B cell (primary cell): ENCODE measurements at regions not wholly inside any gene's neighbourhood (a gene's known extent, or its start where the extent isn't known, plus 50 kb on each side); places are given as distances from the start of the nearest gene placed in this dataset.

Experiments used
- ATAC-seq: fragments of 200-7000 bp; cut with Tn5 transposase; one replicate; pipeline ENCODE4 v1.10.0; 2021; ENCODE audit warnings: low read depth, mild to moderate bottlenecking, moderate number of reproducible peaks, moderate library complexity
- CTCF ChIA-PET: fragments of 350-600 bp; sonication (Branson Sonifier 250); formaldehyde crosslinking; loops from one replicate; lab custom pipeline; 2021; ENCODE audit warnings: antibody characterized with exemption, inconsistent platforms; lab: Charles Lee
- POLR2A ChIA-PET: fragments of 350-600 bp; sonication (Branson Sonifier 250); formaldehyde crosslinking; loops from one replicate; lab custom pipeline; 2021; ENCODE audit warnings: antibody characterized with exemption; lab: Charles Lee
- DNase-seq: peaks from one replicate; pipeline ENCODE4 v3.0.0; 2013
- H2AFZ ChIP-seq: 2 replicates; pipeline ENCODE4 v1.6.1; 2012; ENCODE audit warnings: mild to moderate bottlenecking, low read depth, low read length; ENCODE audit not compliant: insufficient read depth, poor library complexity, severe bottlenecking
- H3K27ac ChIP-seq, 2 donors: 1 replicate in 1 of 2; 2 replicates in 1 of 2; pipeline ENCODE4 v1.5.1; 2012 to 2013; ENCODE audit warnings: low read length in 2 of 2, mild to moderate bottlenecking in 2 of 2, moderate library complexity in 1 of 2
- H3K27me3 ChIP-seq, 4 experiments: fragments of 200-600 bp in 1 of 4; sonication (generic) in 1 of 4; replicated peaks in 1 of 4; 1 replicate in 2 of 4; 2 replicates in 2 of 4; pipeline versions ENCODE4 v1.6.1 to v1.7.0; 2013 to 2016; ENCODE audit warnings: low read length in 3 of 4, mild to moderate bottlenecking in 2 of 4, mixed read lengths in 1 of 4, moderate library complexity in 1 of 4; ENCODE audit not compliant: insufficient read depth in 4 of 4, control insufficient read depth in 3 of 4; ENCODE audit errors: control extremely low read depth in 1 of 4
- H3K36me3 ChIP-seq, 2 experiments: replicated peaks in 1 of 2; 1 replicate in 1 of 2; 2 replicates in 1 of 2; pipeline versions ENCODE4 v1.6.1 to v1.7.1; 2013; ENCODE audit warnings: low read length in 1 of 2; ENCODE audit not compliant: insufficient read depth in 2 of 2, control insufficient read depth in 1 of 2; ENCODE audit errors: control extremely low read depth in 1 of 2, extremely low read depth in 1 of 2
- H3K4me1 ChIP-seq, 2 donors: fragments of 200-600 bp in 1 of 2; sonication (generic) in 1 of 2; 1 replicate in 1 of 2; 2 replicates in 1 of 2; pipeline versions ENCODE4 v1.5.1 to v1.6.1; 2013 to 2017; ENCODE audit warnings: low read length in 2 of 2; ENCODE audit not compliant: control insufficient read depth in 2 of 2, insufficient read depth in 2 of 2
- H3K4me2 ChIP-seq: replicated peaks from 2 replicates; pipeline ENCODE3; 2012; ENCODE audit warnings: mild to moderate bottlenecking, low read depth, low read length; ENCODE audit not compliant: poor library complexity, severe bottlenecking
- H3K4me3 ChIP-seq, 5 experiments: fragments of 200-600 bp in 1 of 5; sonication (generic) in 1 of 5; 1 replicate in 3 of 5; 2 replicates in 2 of 5; pipeline versions ENCODE4 v1.5.1 to v1.7.0; 2011 to 2016; ENCODE audit warnings: low read length in 4 of 5, mild to moderate bottlenecking in 4 of 5, low read depth in 2 of 5, control low read depth in 1 of 5, moderate library complexity in 1 of 5; ENCODE audit not compliant: insufficient read depth in 1 of 5; ENCODE audit errors: control extremely low read depth in 1 of 5, extremely low read depth in 1 of 5
- H3K79me2 ChIP-seq: fragments of 200-600 bp; sonication (generic); one replicate; pipeline ENCODE4 v1.6.0; 2016; ENCODE audit warnings: low read length; ENCODE audit not compliant: control insufficient read depth, insufficient read depth
- H3K9ac ChIP-seq: fragments of 200-600 bp; sonication (generic); 2 replicates; pipeline ENCODE4 v1.6.1; 2017; ENCODE audit warnings: mild to moderate bottlenecking, low read length, moderate library complexity
- H3K9me3 ChIP-seq, 3 donors: one replicate each; pipeline versions ENCODE4 v1.6.1 to v1.7.1; 2013; ENCODE audit warnings: low read length in 2 of 3; ENCODE audit not compliant: control insufficient read depth in 2 of 3, insufficient read depth in 1 of 3; ENCODE audit errors: control extremely low read depth in 1 of 3
- H4K20me1 ChIP-seq: 2 replicates; pipeline ENCODE4 v1.6.0; 2012; ENCODE audit warnings: mild to moderate bottlenecking, low read length; ENCODE audit not compliant: insufficient read depth, control insufficient read depth, poor library complexity, severe bottlenecking
- H3K27ac Mint-ChIP-seq: one replicate; pipeline ENCODE4 v1.8.0; 2021; ENCODE audit warnings: mixed read lengths
- H3K27me3 Mint-ChIP-seq: one replicate; pipeline ENCODE4 v1.8.0; 2021; ENCODE audit warnings: mixed read lengths
- H3K4me1 Mint-ChIP-seq: one replicate; pipeline ENCODE4 v1.8.0; 2021; ENCODE audit warnings: mixed read lengths
- H3K4me3 Mint-ChIP-seq: one replicate; pipeline ENCODE4 v1.8.0; 2021; ENCODE audit warnings: mixed read lengths
- H3K9me3 Mint-ChIP-seq: one replicate; pipeline ENCODE4 v1.8.0; 2022; ENCODE audit warnings: mixed read lengths; ENCODE audit not compliant: insufficient read depth
- CTCF ChIP-seq: fragments of 200-600 bp; IDR thresholded peaks from one replicate; pipeline ENCODE4 v1.8.0; 2022; ENCODE audit warnings: antibody characterized with exemption, mild to moderate bottlenecking
- EZH2 ChIP-seq: IDR thresholded peaks from 2 replicates; pipeline ENCODE4 v1.6.1; 2012; ENCODE audit warnings: borderline replicate concordance, low read depth, mild to moderate bottlenecking, moderate library complexity, low read length; ENCODE audit not compliant: insufficient read depth, poor library complexity, severe bottlenecking
- WGBS: methylation state at CpG from one replicate; pipeline ENCODE4 v1.1.5; 2013; ENCODE audit warnings: missing lambda C conversion rate; ENCODE audit not compliant: insufficient coverage; 5-methylcytosine and 5-hydroxymethylcytosine counted together
- intact Hi-C: fragments of 100-400 bp; cut with micrococcal nuclease; formaldehyde crosslinking; loops from one replicate; pipeline ENCODE4 v1.10.0; 2022

- Histone ChIP-seq H2AFZ (no peak overlapping the region), H3K27ac (no peak overlapping the region), H3K27me3 (no peaks in the 10 kb centered on the region), H4K20me1 (no peaks in the 10 kb centered on the region), H3K4me2 (no peak overlapping the region), H3K36me3 (no peaks in the 10 kb centered on the region), H3K9ac (no peak overlapping the region), H3K4me1 (peaks cover 4 to 12% of the 10 kb centered on the region in 2 donors), H3K4me3 (no peak overlapping the region), H3K79me2 (no peaks in the 10 kb centered on the region), H3K9me3 (peaks cover 0 to 8% (median 0%) of the 10 kb centered on the region in 3 donors)
- POLR2A ChIA-PET, result no interaction called here
- Mint-ChIP-seq H3K27ac (no peak overlapping the region), H3K9me3 (peaks cover 4% of the 10 kb centered on the region), H3K4me3 (no peak overlapping the region), H3K27me3 (no peaks in the 10 kb centered on the region), H3K4me1 (peaks cover 7% of the 10 kb centered on the region)
- TF ChIP-seq CTCF, result no peak
- CTCF ChIA-PET, result no interaction called here
- ATAC-seq (no peak), DNase-seq (no peak)
- WGBS, result 71% methylated on average over 1 of the region's 2 CpGs
- intact Hi-C loops, result no loop called here
Measured at GRCh38 chr10:8247191-8247590, 192.7 kb downstream of the GATA3 start.

GRCh38 chr10:8248868-8249267, 194.4 kb downstream of the GATA3 start:
- DNase-seq (no peak), ATAC-seq (no peak)
- no CpG with 5 or more reads among the region's 2 CpGs for WGBS
- H2AFZ ChIP-seq, result no peak overlapping the region
- CTCF ChIA-PET, result no interaction called here
- no peak overlapping the region for H3K9ac ChIP-seq
- no peaks in the 10 kb centered on the region for H3K36me3 ChIP-seq
- no peaks in the 10 kb centered on the region for H4K20me1 ChIP-seq
- H3K4me1 Mint-ChIP-seq, result peaks cover 7% of the 10 kb centered on the region
- peaks cover 0 to 8% (median 0%) of the 10 kb centered on the region in 3 donors for H3K9me3 ChIP-seq
- no peaks in the 10 kb centered on the region for H3K27me3 ChIP-seq
- no peaks in the 10 kb centered on the region for H3K79me2 ChIP-seq
- POLR2A ChIA-PET, result no interaction called here
- no peak overlapping the region for H3K4me3 Mint-ChIP-seq
- peaks cover 4% of the 10 kb centered on the region for H3K9me3 Mint-ChIP-seq
- peaks cover 4 to 12% of the 10 kb centered on the region in 2 donors for H3K4me1 ChIP-seq
- no peak overlapping the region for H3K4me3 ChIP-seq
- no peak overlapping the region for H3K27ac Mint-ChIP-seq
- H3K27ac ChIP-seq, result no peak overlapping the region
- H3K4me2 ChIP-seq, result no peak overlapping the region
- no peaks in the 10 kb centered on the region for H3K27me3 Mint-ChIP-seq
- TF ChIP-seq CTCF (no peak), EZH2 (no peak)
- intact Hi-C loops, result no loop called here
